SK-N-SH (cell line): ENCODE measurements at regions not wholly inside any gene's neighbourhood (a gene's known extent, or its start where the extent isn't known, plus 50 kb on each side); places are given as distances from the start of the nearest gene placed in this dataset.
A peak's percentile ranks its signal among the peaks of the same experiment; 100 is the strongest.

ENCODE experiments used
- CTCF ChIA-PET: fragments of 300-600, 350-600 bp; formaldehyde crosslinking; extraction: SDS; loops from one replicate; lab custom pipeline; 2021; lab: Yijun Ruan, JAX
- POLR2A ChIA-PET: fragments of 350-600 bp; sonication (Branson Sonifier 250); formaldehyde crosslinking; extraction: SDS; loops from one replicate; lab custom pipeline; 2020; ENCODE audit warnings: antibody characterized with exemption, inconsistent platforms; lab: Yijun Ruan, JAX
- DNase-seq: peaks from one replicate; pipeline ENCODE4 v3.0.0; 2012
- H2AFZ ChIP-seq: fragments of 200-600 bp; sonication (generic); 2 replicates; pipeline ENCODE4 v1.8.1; 2016; ENCODE audit warnings: antibody characterized with exemption, mild to moderate bottlenecking, low read depth
- H3F3A ChIP-seq: fragments of 200-600 bp; sonication (generic); replicated peaks from 2 replicates; pipeline ENCODE3; 2016; ENCODE audit warnings: antibody characterized with exemption, mild to moderate bottlenecking; ENCODE audit not compliant: insufficient read depth
- H3K27ac ChIP-seq, 2 experiments: fragments of 200-500 bp in 1 of 2; fragments of 200-600 bp in 1 of 2; sonication (Bioruptor generic) in 1 of 2; sonication (generic), shearing (Covaris generic) in 1 of 2; 2 replicates each; pipeline versions ENCODE4 v1.5.1 to v1.6.1; 2014 to 2016; ENCODE audit warnings: low read depth in 2 of 2, inconsistent platforms in 1 of 2, low read length in 1 of 2, mild to moderate bottlenecking in 1 of 2, mixed read lengths in 1 of 2
- H3K27me3 ChIP-seq: fragments of 200-600 bp; sonication (generic), shearing (Covaris generic); 2 replicates; pipeline ENCODE4 v1.6.1; 2016; ENCODE audit warnings: mixed run types; ENCODE audit not compliant: insufficient read depth
- H3K36me3 ChIP-seq, 2 experiments: fragments of 200-500 bp in 1 of 2; fragments of 200-600 bp in 1 of 2; sonication (Bioruptor generic) in 1 of 2; sonication (generic) in 1 of 2; replicated peaks in 1 of 2; 2 replicates each; pipeline versions ENCODE3 to v1.5.1; 2014 to 2016; ENCODE audit warnings: low read length in 1 of 2, mild to moderate bottlenecking in 1 of 2; ENCODE audit not compliant: insufficient read depth in 2 of 2, control insufficient read depth in 1 of 2
- H3K4me1 ChIP-seq, 2 experiments: fragments of 200-500 bp in 1 of 2; fragments of 200-600 bp in 1 of 2; sonication (Bioruptor generic) in 1 of 2; sonication (generic), shearing (Covaris generic) in 1 of 2; 2 replicates each; pipeline versions ENCODE4 v1.5.1 to v1.6.1; 2014 to 2016; ENCODE audit warnings: low read depth in 1 of 2, low read length in 1 of 2, mixed run types in 1 of 2; ENCODE audit not compliant: insufficient read depth in 2 of 2, control insufficient read depth in 1 of 2
- H3K4me2 ChIP-seq: fragments of 200-600 bp; sonication (generic), shearing (Covaris generic); 2 replicates; pipeline ENCODE4 v1.6.1; 2017; ENCODE audit warnings: mixed run types
- H3K4me3 ChIP-seq, 2 experiments: fragments of 200-500 bp in 1 of 2; fragments of 200-600 bp in 1 of 2; sonication (Bioruptor generic) in 1 of 2; sonication (generic), shearing (Covaris generic) in 1 of 2; 2 replicates each; pipeline versions ENCODE4 v1.5.1 to v1.8.1; 2014 to 2016; ENCODE audit warnings: low read depth in 2 of 2, inconsistent platforms in 1 of 2, low read length in 1 of 2, mild to moderate bottlenecking in 1 of 2, mixed read lengths in 1 of 2, moderate library complexity in 1 of 2
- H3K79me2 ChIP-seq: fragments of 200-600 bp; sonication (generic); 2 replicates; pipeline ENCODE4 v1.8.1; 2017; ENCODE audit warnings: mild to moderate bottlenecking; ENCODE audit not compliant: insufficient read depth
- H3K9ac ChIP-seq: fragments of 200-600 bp; sonication (generic); 2 replicates; pipeline ENCODE4 v1.6.1; 2017; ENCODE audit warnings: mixed run types
- H3K9me2 ChIP-seq: fragments of 200-600 bp; sonication (generic); 2 replicates; pipeline ENCODE4 v1.6.1; 2017; ENCODE audit warnings: mixed run types
- H3K9me3 ChIP-seq: fragments of 200-600 bp; sonication (generic); 2 replicates; pipeline ENCODE4 v1.6.1; 2017; ENCODE audit warnings: mixed run types, mild to moderate bottlenecking, moderate library complexity
- H4K20me1 ChIP-seq: fragments of 200-600 bp; sonication (generic); 2 replicates; pipeline ENCODE4 v1.6.1; 2017; ENCODE audit warnings: mild to moderate bottlenecking, mixed run types; ENCODE audit not compliant: insufficient read depth
- CTCF ChIP-seq: fragments of 200-600 bp; sonication (generic); IDR thresholded peaks from 2 replicates; pipeline ENCODE4 v1.6.1; 2017; ENCODE audit warnings: antibody characterized with exemption, mild to moderate bottlenecking, moderate library complexity
- ELF1 ChIP-seq: IDR thresholded peaks from 2 replicates; pipeline ENCODE4 v1.4.0; 2012
- EP300 ChIP-seq, 2 experiments: IDR thresholded peaks; 2 replicates each; pipeline versions ENCODE4 v1.4.0 to v1.6.1; 2012; ENCODE audit warnings: borderline replicate concordance in 1 of 2, low read depth in 1 of 2, low read length in 1 of 2
- FOSL2 ChIP-seq: IDR thresholded peaks from 2 replicates; pipeline ENCODE4 v1.4.0; 2012; ENCODE audit warnings: low read depth, mild to moderate bottlenecking, moderate library complexity, borderline replicate concordance
- FOXM1 ChIP-seq: IDR thresholded peaks from 2 replicates; pipeline ENCODE4 v1.4.0; 2012; ENCODE audit warnings: low read depth, mild to moderate bottlenecking
- GABPA ChIP-seq: IDR thresholded peaks from 2 replicates; pipeline ENCODE4 v1.4.0; 2012; ENCODE audit warnings: low read depth, mild to moderate bottlenecking
- MAX ChIP-seq: IDR thresholded peaks from 2 replicates; pipeline ENCODE4 v1.4.0; 2012; ENCODE audit warnings: low read depth
- MEF2A ChIP-seq: IDR thresholded peaks from 2 replicates; pipeline ENCODE4 v1.4.0; 2012; ENCODE audit warnings: low read depth, borderline replicate concordance
- NFIC ChIP-seq: IDR thresholded peaks from 2 replicates; pipeline ENCODE4 v1.4.0; 2012; ENCODE audit warnings: borderline replicate concordance
- NRF1 ChIP-seq: IDR thresholded peaks from 2 replicates; pipeline ENCODE4 v1.6.1; 2012; ENCODE audit warnings: low read depth, mild to moderate bottlenecking, low read length
- POLR2AphosphoS5 ChIP-seq: IDR thresholded peaks from 2 replicates; pipeline ENCODE4 v1.6.1; 2012; ENCODE audit warnings: low read depth, low read length
- RCOR1 ChIP-seq: fragments of 150-350 bp; IDR thresholded peaks from 2 replicates; pipeline ENCODE4 v1.6.1; 2017; ENCODE audit warnings: antibody characterized with exemption, low read length
- RFX5 ChIP-seq: IDR thresholded peaks from 2 replicates; pipeline ENCODE4 v1.6.1; 2012; ENCODE audit warnings: mild to moderate bottlenecking, improper control_type of control experiment, low read length
- SIN3A ChIP-seq: IDR thresholded peaks from 2 replicates; pipeline ENCODE4 v1.6.1; 2012; ENCODE audit warnings: low read depth, mild to moderate bottlenecking, low read length, moderate library complexity, borderline replicate concordance
- SMC3 ChIP-seq: IDR thresholded peaks from 2 replicates; pipeline ENCODE4 v1.6.1; 2012; ENCODE audit warnings: low read depth, low read length, improper control_type of control experiment
- TAF1 ChIP-seq: IDR thresholded peaks from 2 replicates; pipeline ENCODE4 v1.6.1; 2012; ENCODE audit warnings: low read depth, mild to moderate bottlenecking, low read length, moderate library complexity, borderline replicate concordance
- TCF12 ChIP-seq: IDR thresholded peaks from 2 replicates; pipeline ENCODE4 v1.4.0; 2012
- TEAD4 ChIP-seq: IDR thresholded peaks from 2 replicates; pipeline ENCODE4 v1.4.0; 2012; ENCODE audit warnings: mild to moderate bottlenecking, borderline replicate concordance; ENCODE audit not compliant: insufficient read depth
- USF1 ChIP-seq: IDR thresholded peaks from 2 replicates; pipeline ENCODE4 v1.4.0; 2012; ENCODE audit warnings: low read depth, borderline replicate concordance
- USF2 ChIP-seq: fragments of 150-350 bp; IDR thresholded peaks from 2 replicates; pipeline ENCODE4 v1.6.1; 2017; ENCODE audit warnings: antibody characterized with exemption, low read length, low read depth, borderline replicate concordance
- ZBTB33 ChIP-seq: IDR thresholded peaks from 2 replicates; pipeline ENCODE4 v1.4.0; 2012; ENCODE audit warnings: low read depth, borderline replicate concordance
- WGBS: methylation state at CpG from one replicate; pipeline ENCODE4 v1.1.6; 2017; ENCODE audit warnings: low lambda C conversion rate; 5-methylcytosine and 5-hydroxymethylcytosine counted together

- no peaks in the 10 kb centered on the region for H3K27me3 ChIP-seq
- H3K4me2 ChIP-seq = no peak overlapping the region
- H2AFZ ChIP-seq = no peak overlapping the region
- peaks cover 12 to 17% of the 10 kb centered on the region in 2 experiments; a peak in 3 of 4 replicates for H3K4me1 ChIP-seq
- no peak for TF ChIP-seq NFIC
- TF ChIP-seq USF2 = no peak
- TF ChIP-seq SIN3A = no peak
- no peak for TF ChIP-seq TEAD4
- no peak for TF ChIP-seq MEF2A
- TF ChIP-seq ELF1 = no peak
- no peak for TF ChIP-seq TAF1
- TF ChIP-seq NRF1 = no peak
- no peak for TF ChIP-seq RFX5
- no peak for TF ChIP-seq GABPA
- no peak for TF ChIP-seq FOXM1
- no peak for TF ChIP-seq FOSL2
- TF ChIP-seq EP300 (IDR thresholded peaks at IDR 0.05; ENCODE audit: borderline replicate concordance in 1 of 2, low read depth in 1 of 2, low read length in 1 of 2) = no peak
- TF ChIP-seq POLR2AphosphoS5 = no peak
- no peak for TF ChIP-seq SMC3
- no peak for TF ChIP-seq TCF12
- TF ChIP-seq USF1 = no peak
- H3K9me3 ChIP-seq = no peaks in the 10 kb centered on the region
- H3K9ac ChIP-seq = no peak overlapping the region
- no peak overlapping the region for H3K27ac ChIP-seq
- DNase-seq = no peak
- H3K9me2 ChIP-seq = no peaks in the 10 kb centered on the region
- H3K4me3 ChIP-seq = no peak overlapping the region
- ChIA-PET CTCF (interaction anchor here (1.2 kb wide), 1 partner anchor 404 kb away, joined by 3 read pairs; no protein-coding TSS in a partner anchor), POLR2A (no interaction called here)
- no peaks in the 10 kb centered on the region for H3K79me2 ChIP-seq
- WGBS = 96% methylated on average over 3 of the region's 3 CpGs
- no peaks in the 10 kb centered on the region for H3K36me3 ChIP-seq
- H4K20me1 ChIP-seq = no peaks in the 10 kb centered on the region
- no peaks in the 10 kb centered on the region for H3F3A ChIP-seq
Measured at GRCh38 chr2:143940720-143941119, 579.2 kb downstream of the ZEB2 start.

- Histone ChIP-seq H3K4me2 (no peak overlapping the region), H3K4me1 (peaks cover 12 to 17% of the 10 kb centered on the region in 2 experiments; a peak in 3 of 4 replicates), H3K9me3 (no peaks in the 10 kb centered on the region), H3K4me3 (no peak overlapping the region), H3K27me3 (no peaks in the 10 kb centered on the region), H3K9ac (no peak overlapping the region), H3K36me3 (no peaks in the 10 kb centered on the region), H4K20me1 (no peaks in the 10 kb centered on the region), H3K9me2 (no peaks in the 10 kb centered on the region), H3F3A (no peaks in the 10 kb centered on the region), H3K27ac (no peak overlapping the region; a peak in 1 of 4 replicates)
- no peak for DNase-seq
- POLR2A ChIA-PET = no interaction called here
- WGBS = 68% methylated on average over 6 of the region's 6 CpGs
- CTCF ChIA-PET = interaction anchor here (1.1 to 1.5 kb wide), 4 partner anchors 10 to 405 kb away, joined by 3 to 5 read pairs (median 3); no protein-coding TSS in a partner anchor
- TF ChIP-seq RCOR1 (no peak), NFIC (peak; percentile 58), GABPA (no peak), CTCF (no peak), MAX (no peak), TEAD4 (no peak), ZBTB33 (no peak), USF2 (no peak)
- TF ChIP-seq, all 33 proteins: peak for 1
- Histone ChIP-seq H3K79me2 (no peaks in the 10 kb centered on the region), H2AFZ (no peak overlapping the region)
Measured at GRCh38 chr2:143939626-143940330, 580.1 kb downstream of the ZEB2 start.
